A549 (cell line): ENCODE measurements at regions not wholly inside any gene's neighbourhood (a gene's known extent, or its start where the extent isn't known, plus 50 kb on each side); places are given as distances from the start of the nearest gene placed in this dataset.

Experiments used
- ATAC-seq, 2 experiments: fragments of 200-7000 bp in 1 of 2; fragments of >200 bp in 1 of 2; cut with Nextera tagmentation in 1 of 2; cut with Tn5 transposase in 1 of 2; 3 replicates each; pipeline versions ENCODE4 v1.8.0 to v1.9.1; 2018 to 2020; ENCODE audit warnings: mild to moderate bottlenecking in 1 of 2, moderate library complexity in 1 of 2
- CTCF ChIA-PET: fragments of 300-600 bp; sonication (Branson Sonifier 250); formaldehyde crosslinking; extraction: SDS; loops from one replicate; lab custom pipeline; 2021; ENCODE audit warnings: antibody characterized with exemption, inconsistent platforms; lab: Yijun Ruan, JAX
- POLR2A ChIA-PET: fragments of 350-600 bp; formaldehyde crosslinking; extraction: SDS; loops from one replicate; lab custom pipeline; 2021; ENCODE audit warnings: antibody characterized with exemption, inconsistent platforms; lab: Yijun Ruan, JAX
- DNase-seq, 2 experiments: peaks; one replicate each; pipeline versions ENCODE4 v3.0.0 to v3.0.0-alpha.2; 2011 to 2016; ENCODE audit warnings: low read depth in 1 of 2, low spot score in 1 of 2
- FAIRE-seq: peaks from 2 replicates; lab custom pipeline; 2011; peaks lifted over from hg19 to GRCh38; lab: Jason Lieb, UNC
- H3K27ac ChIP-seq, 2 experiments: fragments of >200 bp; sonication (Bioruptor Twin); formaldehyde crosslinking; 3 replicates each; pipeline ENCODE4 v1.5.1; 2016 to 2017
- H3K4me1 ChIP-seq: fragments of >200 bp; sonication (Bioruptor Twin); formaldehyde crosslinking; 3 replicates; pipeline ENCODE4 v1.6.1; 2016
- H3K4me2 ChIP-seq: fragments of >200 bp; sonication (Bioruptor Twin); formaldehyde crosslinking; 3 replicates; pipeline ENCODE4 v1.6.1; 2016
- H3K4me3 ChIP-seq: fragments of >200 bp; sonication (Bioruptor Twin); formaldehyde crosslinking; 3 replicates; pipeline ENCODE4 v1.5.1; 2016
- H3K9me3 ChIP-seq: fragments of >200 bp; sonication (Bioruptor Twin); formaldehyde crosslinking; 3 replicates; pipeline ENCODE4 v1.6.1; 2016
- BCL3 ChIP-seq: fragments of >200 bp; sonication (Bioruptor Twin); formaldehyde crosslinking; IDR thresholded peaks from 3 replicates; pipeline ENCODE4 v1.6.1; 2016
- CBX2 ChIP-seq: fragments of 200-600 bp; sonication (generic); IDR thresholded peaks from 2 replicates; pipeline ENCODE4 v1.6.1; 2016; ENCODE audit warnings: low read depth, mild to moderate bottlenecking, borderline replicate concordance
- CBX8 ChIP-seq: fragments of 200-600 bp; sonication (generic); IDR thresholded peaks from 2 replicates; pipeline ENCODE4 v1.6.1; 2016
- CEBPB ChIP-seq, 2 experiments: fragments of >200 bp in 1 of 2; sonication (Bioruptor Twin) in 1 of 2; formaldehyde crosslinking in 1 of 2; IDR thresholded peaks; 2 replicates each; pipeline ENCODE4 v1.6.1; 2012 to 2016
- CTCF ChIP-seq: fragments of >200 bp; sonication (Bioruptor Twin); formaldehyde crosslinking; IDR thresholded peaks from 3 replicates; pipeline ENCODE4 v1.5.1; 2016
- EHF ChIP-seq: fragments of 250-450 bp; sonication (Bioruptor Pico); IDR thresholded peaks from 2 replicates; pipeline ENCODE4 v1.5.0; 2020; ENCODE audit warnings: mild to moderate bottlenecking
- EHMT2 ChIP-seq: fragments of 200-600 bp; sonication (generic); IDR thresholded peaks from 2 replicates; pipeline ENCODE4 v1.6.1; 2016; ENCODE audit warnings: antibody characterized with exemption, low read depth, mild to moderate bottlenecking, moderate library complexity
- ELK1 ChIP-seq: fragments of 150-350 bp; IDR thresholded peaks from 2 replicates; pipeline ENCODE4 v1.6.1; 2014; ENCODE audit warnings: low read depth, mild to moderate bottlenecking, low read length
- ESRRA ChIP-seq: fragments of 150-350 bp; IDR thresholded peaks from 2 replicates; pipeline ENCODE4 v1.6.1; 2014; ENCODE audit warnings: mild to moderate bottlenecking, low read length, borderline replicate concordance
- FOSL2 ChIP-seq, 2 experiments: fragments of 450-650 bp in 1 of 2; fragments of >200 bp in 1 of 2; sonication (Bioruptor Twin) in 1 of 2; formaldehyde crosslinking; IDR thresholded peaks; 2 replicates each; pipeline versions ENCODE4 v1.5.0 to v1.6.1; 2016 to 2020; ENCODE audit warnings: mild to moderate bottlenecking in 1 of 2, moderate library complexity in 1 of 2
- HDAC2 ChIP-seq: fragments of 200-600 bp; sonication (generic); IDR thresholded peaks from 2 replicates; pipeline ENCODE4 v1.6.1; 2016
- HOXB13 ChIP-seq: fragments of 250-450 bp; sonication (Bioruptor Pico); IDR thresholded peaks from 2 replicates; pipeline ENCODE4 v1.5.0; 2020; ENCODE audit warnings: low read depth, mild to moderate bottlenecking, moderate library complexity
- HOXB5 ChIP-seq: fragments of 250-450 bp; sonication (Bioruptor Pico); IDR thresholded peaks from 2 replicates; pipeline ENCODE4 v1.5.0; 2020; ENCODE audit warnings: mild to moderate bottlenecking, moderate library complexity
- JUN ChIP-seq, 2 experiments: fragments of >200 bp; sonication (Bioruptor Twin); formaldehyde crosslinking; IDR thresholded peaks; 2 replicates in 1 of 2; 3 replicates in 1 of 2; pipeline ENCODE4 v1.6.1; 2016 to 2017
- MAFK ChIP-seq: fragments of 450-650 bp; IDR thresholded peaks from 2 replicates; pipeline ENCODE4 v1.6.1; 2014; ENCODE audit not compliant: partially characterized antibody
- MAX ChIP-seq: IDR thresholded peaks from 2 replicates; pipeline ENCODE4 v1.6.1; 2012
- MAZ ChIP-seq: fragments of 150-350 bp; IDR thresholded peaks from 2 replicates; pipeline ENCODE4 v1.6.1; 2014; ENCODE audit warnings: antibody characterized with exemption, low read depth, low read length, borderline replicate concordance
- PHF8 ChIP-seq: fragments of 200-600 bp; sonication (generic); IDR thresholded peaks from 2 replicates; pipeline ENCODE4 v1.6.1; 2016; ENCODE audit warnings: low read depth, mild to moderate bottlenecking, antibody characterized with exemption, moderate library complexity, borderline replicate concordance
- POLR2A ChIP-seq: IDR thresholded peaks from 2 replicates; pipeline ENCODE4 v1.6.1; 2012; ENCODE audit warnings: mild to moderate bottlenecking, low read length
- POLR2AphosphoS2 ChIP-seq: conservative IDR thresholded peaks from 2 replicates; pipeline ENCODE4 v1.6.1; 2012; ENCODE audit warnings: low read length, improper control_type of control experiment, inconsistent platforms
- RCOR1 ChIP-seq: fragments of 150-350 bp; IDR thresholded peaks from 2 replicates; pipeline ENCODE4 v1.6.1; 2014; ENCODE audit warnings: antibody characterized with exemption, low read length, low read depth
- TFCP2L1 ChIP-seq: fragments of 250-450 bp; sonication (Bioruptor Pico); IDR thresholded peaks from 2 replicates; pipeline ENCODE4 v1.5.0; 2021; ENCODE audit warnings: mild to moderate bottlenecking
- TP53 ChIP-seq: fragments of 250-450 bp; sonication (Bioruptor Pico); IDR thresholded peaks from 2 replicates; pipeline ENCODE4 v1.5.0; 2021; ENCODE audit warnings: mild to moderate bottlenecking, moderate library complexity
- ZC3H11A ChIP-seq: fragments of 450-650 bp; IDR thresholded peaks from 2 replicates; pipeline ENCODE4 v1.6.1; 2014; ENCODE audit warnings: antibody characterized with exemption, mild to moderate bottlenecking
- ZFP36 ChIP-seq: fragments of 450-650 bp; IDR thresholded peaks from 2 replicates; pipeline ENCODE4 v1.6.1; 2014; ENCODE audit warnings: borderline replicate concordance; ENCODE audit not compliant: partially characterized antibody
- ZSCAN20 ChIP-seq: fragments of 250-450 bp; sonication (Bioruptor Pico); IDR thresholded peaks from 2 replicates; pipeline ENCODE4 v1.8.0; 2022; ENCODE audit warnings: mild to moderate bottlenecking, moderate library complexity
- WGBS: methylation state at CpG from one replicate; pipeline ENCODE4 v1.1.6; 2017; ENCODE audit errors: missing lambda C conversion rate; 5-methylcytosine and 5-hydroxymethylcytosine counted together

- no peak for TF ChIP-seq EHF (CRISPR knock-in tag)
- no peak for TF ChIP-seq BCL3
Observed at GRCh38 chr4:45102716-45103115, 376.4 kb upstream of the GNPDA2 start (continued).

GRCh38 chr4:45100956-45101818 is 374.8 kb upstream of the GNPDA2 start:
- no peaks in the 10 kb centered on the region for H3K9me3 ChIP-seq
- CTCF ChIA-PET = no interaction called here
- ATAC-seq = no peak
- H3K4me3 ChIP-seq = no peak overlapping the region
- DNase-seq = no peak
- H3K27ac ChIP-seq = no peak overlapping the region
- no peak overlapping the region for H3K4me2 ChIP-seq
- no peak for FAIRE-seq
- no peak for TF ChIP-seq PHF8
- TF ChIP-seq JUN (IDR thresholded peaks at IDR 0.05) = no peak
- POLR2A ChIA-PET = no interaction called here
- WGBS = 39% methylated on average over 6 of the region's 6 CpGs
- no peaks in the 10 kb centered on the region for H3K4me1 ChIP-seq

GRCh38 chr4:45099471-45099870 is 373.1 kb upstream of the GNPDA2 start:
- CTCF ChIA-PET = no interaction called here
- TF ChIP-seq MAFK (no peak), CBX8 (no peak), RCOR1 (no peak), PHF8 (no peak), ZSCAN20 (CRISPR knock-in tag) (no peak), ZFP36 (no peak), POLR2A (no peak), POLR2AphosphoS2 (no peak), FOSL2 (IDR thresholded peaks at IDR 0.05) (no peak), FOSL2 (CRISPR knock-in tag; IDR thresholded peaks at IDR 0.05) (no peak), CBX2 (no peak), ELK1 (no peak), MAZ (no peak), TFCP2L1 (CRISPR knock-in tag) (no peak), EHMT2 (no peak), CEBPB (IDR thresholded peaks at IDR 0.05) (no peak), ZC3H11A (no peak)

GRCh38 chr4:45094684-45095083 is 368.3 kb upstream of the GNPDA2 start:
- no peaks in the 10 kb centered on the region for H3K4me1 ChIP-seq
- H3K9me3 ChIP-seq = no peaks in the 10 kb centered on the region
- H3K4me3 ChIP-seq = no peak overlapping the region
- ChIA-PET CTCF (no interaction called here), POLR2A (no interaction called here)
- no peak overlapping the region for H3K27ac ChIP-seq
- no peak for FAIRE-seq
- 3% methylated on average over 3 of the region's 3 CpGs for WGBS
- no peak overlapping the region for H3K4me2 ChIP-seq
- DNase-seq = no peak
- no peak for ATAC-seq
- no peak for TF ChIP-seq CTCF
- TF ChIP-seq MAZ = no peak
- no peak for TF ChIP-seq HOXB13
- TF ChIP-seq BCL3 = no peak
- no peak for TF ChIP-seq TP53 (CRISPR knock-in tag)
- no peak for TF ChIP-seq HOXB5 (CRISPR knock-in tag)
- no peak for TF ChIP-seq ZSCAN20 (CRISPR knock-in tag)
- no peak for TF ChIP-seq HDAC2
- TF ChIP-seq RCOR1 = no peak
- no peak for TF ChIP-seq ESRRA
- TF ChIP-seq MAX = no peak

More at GRCh38 chr4:45099471-45099870, 373.1 kb upstream of the GNPDA2 start:
- Histone ChIP-seq H3K4me3 (no peak overlapping the region), H3K9me3 (no peaks in the 10 kb centered on the region), H3K4me1 (no peaks in the 10 kb centered on the region), H3K4me2 (no peak overlapping the region), H3K27ac (no peak overlapping the region)
- POLR2A ChIA-PET = no interaction called here
- no peak for DNase-seq
- WGBS = 5% methylated on average over 1 of the region's 1 CpG
- FAIRE-seq = no peak
- no peak for ATAC-seq
